SK-N-SH (cell line): ENCODE measurements at regions not wholly inside any gene's neighbourhood (a gene's known extent, or its start where the extent isn't known, plus 50 kb on each side); places are given as distances from the start of the nearest gene placed in this dataset.

ENCODE experiments used
- SIN3A ChIP-seq: IDR thresholded peaks from 2 replicates; pipeline ENCODE4 v1.6.1; 2012; ENCODE audit warnings: low read depth, mild to moderate bottlenecking, low read length, moderate library complexity, borderline replicate concordance
- TF ChIP-seq, protein P1 (sequence below): fragments of 200-600 bp; sonication (generic); IDR thresholded peaks from 2 replicates; pipeline ENCODE4 v1.6.1; 2017; ENCODE audit warnings: antibody characterized with exemption, mild to moderate bottlenecking, moderate library complexity
- TF ChIP-seq, protein P2 (sequence below): IDR thresholded peaks from 2 replicates; pipeline ENCODE4 v1.6.1; 2012; ENCODE audit warnings: mild to moderate bottlenecking, low read depth, low read length, moderate library complexity

DNA sequence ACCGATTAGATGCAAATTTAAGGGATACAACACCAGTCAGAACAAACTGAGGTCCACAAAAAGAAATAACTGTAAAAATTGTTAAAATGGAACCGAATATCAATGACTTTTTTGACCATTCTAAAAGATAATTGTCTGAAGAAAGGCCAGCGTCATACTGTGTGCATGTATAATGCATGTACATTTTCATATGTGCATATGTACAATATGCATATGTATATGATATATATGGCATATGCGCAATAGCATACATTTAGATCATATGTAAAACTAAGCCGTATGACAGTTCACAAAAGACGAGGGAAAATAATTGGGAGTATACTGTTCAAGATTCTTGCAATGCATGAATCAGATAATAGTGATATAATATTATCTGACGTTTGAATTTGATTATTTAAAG, 475.8 kb upstream of the TMEM132C start:
- TF ChIP-seq, protein P1, sequence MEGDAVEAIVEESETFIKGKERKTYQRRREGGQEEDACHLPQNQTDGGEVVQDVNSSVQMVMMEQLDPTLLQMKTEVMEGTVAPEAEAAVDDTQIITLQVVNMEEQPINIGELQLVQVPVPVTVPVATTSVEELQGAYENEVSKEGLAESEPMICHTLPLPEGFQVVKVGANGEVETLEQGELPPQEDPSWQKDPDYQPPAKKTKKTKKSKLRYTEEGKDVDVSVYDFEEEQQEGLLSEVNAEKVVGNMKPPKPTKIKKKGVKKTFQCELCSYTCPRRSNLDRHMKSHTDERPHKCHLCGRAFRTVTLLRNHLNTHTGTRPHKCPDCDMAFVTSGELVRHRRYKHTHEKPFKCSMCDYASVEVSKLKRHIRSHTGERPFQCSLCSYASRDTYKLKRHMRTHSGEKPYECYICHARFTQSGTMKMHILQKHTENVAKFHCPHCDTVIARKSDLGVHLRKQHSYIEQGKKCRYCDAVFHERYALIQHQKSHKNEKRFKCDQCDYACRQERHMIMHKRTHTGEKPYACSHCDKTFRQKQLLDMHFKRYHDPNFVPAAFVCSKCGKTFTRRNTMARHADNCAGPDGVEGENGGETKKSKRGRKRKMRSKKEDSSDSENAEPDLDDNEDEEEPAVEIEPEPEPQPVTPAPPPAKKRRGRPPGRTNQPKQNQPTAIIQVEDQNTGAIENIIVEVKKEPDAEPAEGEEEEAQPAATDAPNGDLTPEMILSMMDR: no peak
- TF ChIP-seq SIN3A: no peak
- TF ChIP-seq, protein P2, sequence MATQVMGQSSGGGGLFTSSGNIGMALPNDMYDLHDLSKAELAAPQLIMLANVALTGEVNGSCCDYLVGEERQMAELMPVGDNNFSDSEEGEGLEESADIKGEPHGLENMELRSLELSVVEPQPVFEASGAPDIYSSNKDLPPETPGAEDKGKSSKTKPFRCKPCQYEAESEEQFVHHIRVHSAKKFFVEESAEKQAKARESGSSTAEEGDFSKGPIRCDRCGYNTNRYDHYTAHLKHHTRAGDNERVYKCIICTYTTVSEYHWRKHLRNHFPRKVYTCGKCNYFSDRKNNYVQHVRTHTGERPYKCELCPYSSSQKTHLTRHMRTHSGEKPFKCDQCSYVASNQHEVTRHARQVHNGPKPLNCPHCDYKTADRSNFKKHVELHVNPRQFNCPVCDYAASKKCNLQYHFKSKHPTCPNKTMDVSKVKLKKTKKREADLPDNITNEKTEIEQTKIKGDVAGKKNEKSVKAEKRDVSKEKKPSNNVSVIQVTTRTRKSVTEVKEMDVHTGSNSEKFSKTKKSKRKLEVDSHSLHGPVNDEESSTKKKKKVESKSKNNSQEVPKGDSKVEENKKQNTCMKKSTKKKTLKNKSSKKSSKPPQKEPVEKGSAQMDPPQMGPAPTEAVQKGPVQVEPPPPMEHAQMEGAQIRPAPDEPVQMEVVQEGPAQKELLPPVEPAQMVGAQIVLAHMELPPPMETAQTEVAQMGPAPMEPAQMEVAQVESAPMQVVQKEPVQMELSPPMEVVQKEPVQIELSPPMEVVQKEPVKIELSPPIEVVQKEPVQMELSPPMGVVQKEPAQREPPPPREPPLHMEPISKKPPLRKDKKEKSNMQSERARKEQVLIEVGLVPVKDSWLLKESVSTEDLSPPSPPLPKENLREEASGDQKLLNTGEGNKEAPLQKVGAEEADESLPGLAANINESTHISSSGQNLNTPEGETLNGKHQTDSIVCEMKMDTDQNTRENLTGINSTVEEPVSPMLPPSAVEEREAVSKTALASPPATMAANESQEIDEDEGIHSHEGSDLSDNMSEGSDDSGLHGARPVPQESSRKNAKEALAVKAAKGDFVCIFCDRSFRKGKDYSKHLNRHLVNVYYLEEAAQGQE: no peak
